VCaP (cell line): ENCODE measurements at regions not wholly inside any gene's neighbourhood (a gene's known extent, or its start where the extent isn't known, plus 50 kb on each side); places are given as distances from the start of the nearest gene placed in this dataset.

Experiments
- H3K27ac ChIP-seq: fragments of 450-650 bp; 2 replicates; pipeline ENCODE4 v1.5.1; 2017
- CTCF ChIP-seq: fragments of 450-650 bp; conservative IDR thresholded peaks from 2 replicates; pipeline ENCODE4 v1.5.1; 2017; ENCODE audit warnings: mild to moderate bottlenecking, moderate library complexity

GRCh38 chrX:22542641-22543040 lies 269.9 kb downstream of the CBLL2 start:
- no peak for TF ChIP-seq CTCF
- H3K27ac ChIP-seq = no peak overlapping the region

- no peak for TF ChIP-seq CTCF
These were observed 286.8 kb downstream of the CBLL2 start for GRCh38 chrX:22559506-22559905.

GRCh38 chrX:22575161-22575845 lies 302.6 kb downstream of the CBLL2 start:
- H3K27ac ChIP-seq = no peak overlapping the region
- no peak for TF ChIP-seq CTCF

More at GRCh38 chrX:22559506-22559905, 286.8 kb downstream of the CBLL2 start:
- H3K27ac ChIP-seq = no peak overlapping the region

GRCh38 chrX:22577181-22577580 lies 304.5 kb downstream of the CBLL2 start:
- no peak overlapping the region for H3K27ac ChIP-seq
- TF ChIP-seq CTCF = no peak

GRCh38 chrX:22585831-22586230 lies 313.1 kb downstream of the CBLL2 start:
- no peak for TF ChIP-seq CTCF
- no peak overlapping the region for H3K27ac ChIP-seq

GRCh38 chrX:22589845-22590244 lies 317.1 kb downstream of the CBLL2 start:
- H3K27ac ChIP-seq = no peak overlapping the region
- TF ChIP-seq CTCF = no peak

- H3K27ac ChIP-seq = no peak overlapping the region
- TF ChIP-seq CTCF = no peak
These were observed 322.1 kb downstream of the CBLL2 start for GRCh38 chrX:22594766-22595165.
